HG03066 (cell line): ENCODE measurements at regions not wholly inside any gene's neighbourhood (a gene's known extent, or its start where the extent isn't known, plus 50 kb on each side); places are given as distances from the start of the nearest gene placed in this dataset.
"Not testable (repeated sequence)": the region's sequence is repeated elsewhere in the genome, so short reads cannot be mapped to it uniquely, and the experiment has no call there.

Experiments
- ATAC-seq: cut with Tn5 transposase; IDR thresholded peaks from one replicate; pipeline ENCODE4 v1.9.1; 2021; ENCODE audit warnings: low read depth; ENCODE audit not compliant: unreplicated experiment

DNA sequence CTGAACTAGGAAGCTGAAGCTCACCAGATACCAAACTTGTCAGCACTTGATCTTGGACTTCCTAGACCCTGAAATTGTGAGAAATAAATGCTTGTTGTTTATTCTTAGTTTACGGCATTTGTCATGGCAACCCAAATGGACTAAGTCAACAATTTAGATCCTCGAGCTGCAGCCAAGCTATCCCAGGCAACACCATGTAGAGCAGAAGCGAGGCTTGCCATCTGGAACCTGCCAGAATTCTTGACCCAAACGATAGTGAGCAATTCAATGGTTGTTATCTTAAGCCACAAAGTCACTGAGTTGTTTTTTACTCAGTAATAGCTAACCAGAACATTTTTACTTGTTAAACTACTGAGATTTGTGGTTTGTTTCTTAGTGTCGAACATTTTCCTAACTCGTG is 458.5 kb upstream of the FLRT2 start:
- no peak for ATAC-seq

DNA sequence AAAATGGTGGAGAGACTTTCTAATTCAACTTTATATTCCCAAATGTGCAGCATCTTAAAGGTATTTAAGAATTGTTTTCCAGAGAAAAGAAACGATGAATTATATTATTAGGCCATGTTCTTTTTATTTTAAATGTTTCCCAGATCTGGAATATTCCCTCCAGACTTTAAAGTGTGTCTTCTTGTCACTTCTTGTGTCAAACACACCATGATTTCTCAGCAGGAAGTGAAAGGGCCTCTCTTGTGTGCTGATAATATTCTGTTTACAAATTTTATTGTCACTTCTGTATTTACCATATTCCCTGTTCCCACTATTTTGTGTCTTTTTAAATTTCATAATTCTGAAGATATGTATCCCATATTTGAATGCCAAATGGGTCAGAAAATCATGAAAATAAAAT is 455.0 kb upstream of the FLRT2 start:
- ATAC-seq, result no peak

DNA sequence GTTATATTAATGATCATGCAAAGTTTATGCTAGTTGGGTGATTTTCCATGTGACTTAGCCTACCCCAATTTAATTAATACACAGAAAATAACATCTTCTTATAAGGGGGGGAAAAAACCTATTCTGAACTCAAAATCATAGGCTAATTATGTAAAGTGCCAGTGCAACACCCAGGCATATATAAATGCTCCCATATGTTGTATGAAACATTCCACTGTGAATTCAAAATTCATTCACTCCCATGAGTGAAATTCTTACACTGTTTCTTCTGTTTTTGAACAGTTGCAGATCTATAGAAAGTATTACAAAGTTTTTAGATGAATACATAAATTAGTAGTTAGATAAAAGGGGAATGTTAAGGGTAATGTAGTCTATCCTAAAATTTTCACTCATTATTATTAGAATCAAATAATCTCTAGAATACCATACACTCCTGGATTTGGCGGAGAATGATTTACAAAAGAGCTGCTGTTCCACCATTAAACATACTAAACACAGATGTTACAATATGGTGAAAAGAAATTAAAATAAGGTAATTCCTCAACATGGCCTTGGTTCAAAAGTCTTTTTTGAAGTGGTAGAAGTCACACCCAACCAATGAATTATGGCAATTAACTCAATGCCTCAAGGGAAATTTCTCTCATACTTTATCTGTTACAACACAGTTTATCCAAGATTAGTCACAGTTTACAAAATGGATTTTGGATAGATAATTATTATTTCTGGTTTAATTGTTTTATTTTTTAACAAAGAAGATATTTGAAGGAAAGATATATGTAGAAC is 454.1 kb upstream of the FLRT2 start:
- ATAC-seq, result no peak

DNA sequence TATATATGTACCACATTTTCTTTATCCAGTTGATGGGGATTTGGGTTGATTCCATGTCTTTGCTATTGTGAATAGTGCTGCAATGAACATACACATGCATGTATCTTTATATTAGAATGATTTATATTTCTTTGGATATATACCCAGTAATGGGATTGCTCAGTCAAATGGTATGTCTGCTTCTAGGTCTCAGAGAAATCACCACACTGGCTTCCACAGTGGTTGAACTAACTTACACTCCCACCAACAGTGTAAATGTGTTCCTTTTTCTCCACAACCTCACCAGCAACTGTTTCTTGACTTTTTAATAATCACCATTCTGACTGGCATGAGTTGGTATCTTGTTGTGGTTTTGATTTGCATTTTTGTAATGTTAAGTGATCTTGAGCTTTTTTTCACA is 452.2 kb upstream of the FLRT2 start:
- not testable (repeated sequence) for ATAC-seq

DNA sequence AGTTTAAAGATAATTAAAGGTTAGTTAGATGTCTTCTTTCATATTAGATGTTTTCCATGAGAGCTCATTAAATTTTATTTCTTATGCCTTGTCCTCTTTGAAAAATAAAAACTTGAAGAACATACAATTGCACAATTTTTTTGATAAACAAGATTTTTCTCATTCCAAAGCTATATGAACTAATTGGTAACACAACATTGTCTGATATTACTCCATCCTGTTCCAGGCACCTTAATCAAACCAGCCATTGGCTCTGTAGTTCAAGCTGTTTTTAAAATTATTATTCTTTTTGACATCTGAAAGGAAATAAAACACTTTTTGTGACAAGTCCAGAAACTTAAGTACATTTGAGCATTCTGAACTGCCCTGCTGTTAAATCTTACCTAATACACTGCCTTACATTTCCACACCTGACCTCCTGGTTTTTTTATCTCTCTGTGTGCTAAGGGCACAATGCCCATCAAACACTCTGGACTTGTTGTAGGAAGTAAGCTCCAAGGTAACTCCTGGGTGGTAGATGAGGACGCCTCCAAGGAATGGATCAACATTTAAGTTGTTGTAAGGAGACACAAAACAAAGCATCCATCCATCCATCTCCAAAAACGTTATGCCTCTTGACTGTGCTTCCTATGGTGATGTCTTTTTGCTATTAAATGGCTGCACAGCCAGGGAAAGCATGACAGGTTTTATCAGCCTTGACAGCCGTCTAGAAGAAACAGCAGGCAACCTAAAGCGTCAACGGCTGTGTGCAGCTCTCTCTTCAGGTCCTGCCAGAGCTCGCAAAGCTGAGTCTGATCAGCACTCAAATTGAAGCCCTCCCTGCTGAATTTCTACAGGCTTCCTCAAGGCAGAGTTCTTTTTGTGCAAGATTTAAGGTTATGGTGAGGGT is 449.9 kb upstream of the FLRT2 start:
- no peak for ATAC-seq

DNA sequence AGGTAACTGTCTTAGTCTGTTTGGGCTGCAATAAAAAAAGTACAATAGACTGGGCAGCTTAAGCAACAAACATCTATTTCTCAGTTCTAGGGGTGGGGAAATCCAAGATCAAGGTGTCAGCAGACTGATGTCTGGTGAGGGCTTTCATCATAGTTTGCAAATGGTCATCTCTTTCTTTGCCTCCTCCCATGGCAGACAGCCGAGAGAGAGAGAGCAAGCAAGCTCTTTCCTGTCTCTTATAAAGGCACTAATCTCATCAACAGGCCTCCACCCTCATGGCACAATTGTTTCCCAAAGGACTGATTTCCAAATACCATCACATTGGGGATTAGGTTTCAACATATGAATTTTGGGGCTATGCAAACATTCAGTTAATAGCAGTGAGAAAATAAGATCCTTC is 445.6 kb upstream of the FLRT2 start:
- no peak for ATAC-seq

DNA sequence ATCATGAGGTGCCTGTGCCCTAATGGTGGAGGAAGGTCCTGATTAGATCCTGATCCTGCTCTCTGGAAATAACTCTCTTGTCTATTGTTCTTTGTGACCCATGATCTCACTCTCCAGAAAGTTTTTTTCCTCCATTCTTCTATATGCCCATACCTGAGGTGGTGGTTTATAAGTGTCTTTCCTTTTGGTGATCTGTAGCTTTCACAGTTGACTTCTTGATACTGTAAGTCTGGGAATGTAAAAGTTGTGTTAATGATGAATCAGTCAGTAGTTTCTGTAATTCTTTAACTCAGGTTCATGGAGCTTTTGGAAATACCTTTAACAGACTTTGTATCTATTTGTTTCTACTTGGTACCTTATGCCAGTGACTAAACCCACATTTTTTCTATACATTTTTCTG is 444.0 kb upstream of the FLRT2 start:
- ATAC-seq, result no peak

DNA sequence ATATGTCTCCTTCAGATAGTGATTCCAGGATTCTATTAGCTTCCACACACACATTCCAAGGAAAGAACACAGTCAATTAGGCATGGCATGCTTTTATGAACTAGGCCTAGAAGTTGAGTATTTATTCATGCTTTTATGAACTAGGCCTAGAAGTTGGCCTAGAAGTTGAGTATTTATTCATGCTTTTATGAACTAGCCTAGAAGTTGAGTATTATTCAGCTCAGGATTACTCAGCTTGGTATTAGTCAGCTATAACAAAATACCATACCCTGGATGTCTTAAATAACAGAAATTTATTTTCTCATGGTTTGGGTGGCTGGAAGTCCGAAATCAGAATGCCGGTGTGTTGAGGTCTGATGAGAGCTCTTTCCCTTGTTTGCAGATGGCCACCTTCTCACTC is 442.7 kb upstream of the FLRT2 start:
- ATAC-seq, result no peak

DNA sequence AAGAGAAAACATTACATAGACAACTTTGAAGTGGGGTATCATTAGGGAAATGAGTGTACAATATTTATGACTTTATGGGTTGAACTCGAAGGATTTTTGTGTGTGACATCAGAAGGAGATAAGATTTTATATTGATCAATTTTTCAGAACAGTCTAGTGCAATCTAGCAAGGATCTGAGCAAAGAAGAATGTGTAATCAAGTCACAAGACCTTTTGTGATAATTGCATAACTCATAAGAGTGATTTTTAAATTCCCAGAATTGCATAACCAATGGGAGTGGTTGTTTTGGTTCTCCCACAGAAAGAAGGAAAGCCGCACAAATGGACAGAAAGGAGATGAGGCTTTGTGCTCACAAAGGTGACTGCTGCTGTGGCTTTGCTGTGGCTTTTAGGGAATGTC is 441.8 kb upstream of the FLRT2 start:
- ATAC-seq, result no peak

DNA sequence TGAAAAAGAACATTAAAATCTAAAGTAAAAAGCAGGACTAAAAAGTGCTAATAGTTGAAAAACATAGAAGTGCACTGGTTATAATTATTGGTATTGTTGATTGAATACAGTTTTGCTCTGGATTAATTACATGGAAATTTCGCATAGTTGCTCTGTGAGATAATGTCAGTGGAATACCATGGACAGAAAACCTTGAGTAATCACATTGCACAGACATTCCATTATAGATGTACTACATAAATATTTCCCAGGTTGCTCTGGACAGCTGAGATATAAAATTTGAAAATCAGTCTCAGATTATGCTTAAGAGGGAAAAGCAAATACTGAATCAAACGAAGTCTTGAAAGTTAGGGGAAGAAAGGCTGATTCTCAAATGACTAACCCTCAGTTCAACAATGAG is 439.3 kb upstream of the FLRT2 start:
- ATAC-seq, result no peak

DNA sequence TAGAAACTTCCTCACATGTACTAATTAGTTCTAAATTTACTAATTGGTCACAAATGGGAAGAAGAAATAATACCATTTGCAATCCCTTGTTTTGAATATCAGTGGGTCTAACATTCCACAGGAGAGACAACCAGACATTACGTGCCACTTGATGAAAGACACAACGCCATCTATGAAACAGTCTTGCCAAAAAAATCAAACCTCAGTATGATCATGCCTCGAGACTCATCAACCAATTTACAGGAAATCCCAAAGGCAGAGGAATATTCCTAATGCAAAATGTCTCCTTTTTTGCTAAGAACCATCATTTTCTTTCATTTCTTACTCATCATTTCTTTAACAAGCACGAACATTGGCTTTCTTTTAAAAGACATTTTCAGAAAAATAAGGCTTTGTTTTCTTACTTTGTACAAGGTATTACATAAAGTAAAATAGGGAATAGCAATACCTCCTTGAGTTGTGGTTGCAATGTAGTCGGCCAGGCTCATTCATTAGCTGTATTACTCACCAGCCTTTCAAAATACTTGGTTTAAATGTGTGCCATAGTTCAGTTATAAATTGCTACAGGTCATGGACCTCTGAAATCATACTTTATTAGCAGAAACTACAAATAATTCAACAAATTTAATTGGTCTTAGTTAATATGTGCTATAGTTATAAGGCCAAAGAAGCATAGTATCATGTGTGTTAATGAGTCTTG is 436.2 kb upstream of the FLRT2 start:
- ATAC-seq, result no peak

DNA sequence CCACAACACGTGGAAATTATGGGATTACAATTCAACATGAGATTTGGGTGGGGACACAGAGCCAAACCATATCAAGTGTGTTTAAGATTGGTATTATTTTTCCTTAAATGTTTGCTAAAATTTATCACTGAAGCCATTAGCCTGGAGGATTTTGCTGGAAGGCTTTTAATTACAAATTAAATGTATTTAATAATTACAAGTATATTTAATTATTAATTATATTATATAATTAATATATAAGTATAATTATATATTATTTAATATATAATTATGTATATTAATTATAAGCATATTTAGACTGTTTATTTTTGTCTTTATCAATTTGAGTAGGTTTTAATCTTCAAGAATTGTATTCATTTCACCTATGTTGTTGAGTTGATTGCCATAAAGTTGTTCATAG is 427.4 kb upstream of the FLRT2 start:
- ATAC-seq, result no peak

DNA sequence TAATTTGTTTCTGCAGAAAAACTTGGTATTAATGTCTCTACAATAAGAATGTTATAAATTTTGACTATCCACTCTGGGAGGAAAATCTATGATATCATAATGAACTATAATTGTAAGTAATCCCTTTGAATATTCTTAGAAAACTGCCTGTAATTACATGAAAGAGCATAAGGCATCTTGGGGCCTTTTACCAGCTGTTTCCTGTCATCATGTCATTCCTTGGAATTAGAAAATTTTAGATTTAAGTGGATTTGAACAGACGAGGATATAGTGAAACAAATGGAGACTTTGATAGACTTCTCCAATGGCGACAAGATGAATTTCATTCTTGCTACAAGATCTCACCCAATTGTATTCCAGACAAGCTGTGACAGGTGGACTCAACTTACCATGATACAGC is 423.4 kb upstream of the FLRT2 start:
- ATAC-seq, result no peak

DNA sequence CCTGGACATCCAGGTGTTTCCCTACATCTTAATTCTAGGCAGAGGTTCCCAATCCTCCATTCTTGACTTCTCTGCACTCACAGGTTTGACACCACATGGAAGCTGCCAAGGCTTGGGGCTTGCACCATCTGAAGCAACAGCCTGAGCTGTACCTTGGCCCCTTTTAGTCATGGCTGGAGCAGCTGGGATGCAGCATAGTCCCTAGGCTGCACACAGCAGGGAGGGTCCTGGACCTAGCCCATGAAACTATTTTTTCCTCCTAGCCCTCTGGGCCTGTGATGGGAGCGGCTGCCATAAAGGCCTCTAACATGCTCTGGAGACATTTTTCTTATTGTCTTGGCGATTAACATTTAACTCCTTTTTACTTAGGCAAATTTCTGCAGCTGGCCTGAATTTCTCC is 417.2 kb upstream of the FLRT2 start:
- ATAC-seq, result no peak

DNA sequence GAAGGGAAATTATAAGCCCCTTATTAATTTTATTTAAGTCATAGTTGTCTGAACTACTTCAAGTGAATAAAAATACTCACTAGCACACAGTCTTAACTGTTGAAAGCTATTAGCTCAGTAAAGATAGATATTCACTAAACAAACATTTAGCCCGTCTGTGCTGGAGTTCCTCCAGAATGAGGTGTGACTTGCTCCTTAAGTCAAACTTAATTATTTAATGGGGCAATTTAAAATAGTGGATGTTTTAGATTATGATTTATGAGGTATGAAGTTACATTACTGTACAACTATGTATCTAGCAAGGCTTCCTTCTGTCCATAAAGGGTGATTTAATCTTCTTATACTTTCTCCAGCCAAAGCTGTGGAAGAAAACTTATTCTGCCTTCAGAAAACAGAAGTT is 414.0 kb upstream of the FLRT2 start:
- ATAC-seq, result no peak

DNA sequence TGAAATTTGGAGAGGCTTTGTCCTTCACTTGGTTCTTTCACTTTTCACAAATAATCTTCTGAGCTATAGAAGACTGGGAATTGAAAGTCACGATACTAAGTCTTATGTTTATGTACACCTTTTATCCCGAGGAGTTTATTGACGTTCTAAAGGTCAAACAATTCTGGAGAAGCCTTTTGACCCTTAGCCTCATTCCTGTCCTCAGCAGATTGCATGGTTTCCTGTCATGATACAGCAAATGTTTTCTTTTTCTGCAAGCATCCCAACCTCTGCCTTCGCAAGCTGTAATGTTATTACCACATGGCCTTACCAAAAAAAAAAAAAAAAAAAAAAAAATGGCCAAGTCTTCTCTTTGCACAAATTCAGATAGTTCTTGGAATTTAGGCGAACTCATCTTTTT is 411.7 kb upstream of the FLRT2 start:
- no peak for ATAC-seq

DNA sequence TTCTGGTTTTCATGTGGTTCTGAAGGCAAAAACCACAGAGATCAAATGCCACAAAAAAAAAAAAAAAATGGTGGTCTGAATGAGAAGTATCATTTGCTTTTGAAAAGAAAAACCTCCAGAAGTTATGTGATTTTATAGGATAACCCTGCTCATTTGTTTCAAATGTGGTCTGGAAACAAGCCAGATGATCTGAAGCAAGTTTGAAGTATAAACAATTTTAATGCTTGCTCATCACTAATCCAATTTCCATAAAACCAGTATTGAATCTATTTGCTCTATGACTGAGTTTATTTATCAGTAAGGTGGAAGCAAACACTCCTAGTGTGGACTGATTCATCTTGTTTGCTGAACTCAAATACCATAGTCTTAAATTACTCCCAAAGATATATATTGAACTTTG is 407.3 kb upstream of the FLRT2 start:
- no peak for ATAC-seq

DNA sequence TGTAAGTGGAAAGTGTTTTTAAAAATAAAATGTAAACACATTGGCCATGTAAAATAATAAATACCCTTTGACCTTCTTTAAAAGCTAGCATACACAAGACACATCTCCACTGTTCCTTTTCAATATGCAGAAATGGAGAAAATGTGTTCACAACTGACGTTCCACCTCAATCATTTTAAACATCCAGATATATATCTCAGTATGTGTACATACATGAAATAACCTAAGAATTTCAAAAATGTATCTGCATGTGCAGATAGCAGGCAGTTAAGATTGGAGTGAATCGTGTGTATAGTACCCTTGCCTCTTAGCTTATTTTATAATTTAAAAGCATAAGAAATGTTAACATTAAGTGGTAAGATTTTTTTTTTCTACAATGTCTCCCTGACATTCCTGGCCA is 406.2 kb upstream of the FLRT2 start:
- ATAC-seq, result no peak

DNA sequence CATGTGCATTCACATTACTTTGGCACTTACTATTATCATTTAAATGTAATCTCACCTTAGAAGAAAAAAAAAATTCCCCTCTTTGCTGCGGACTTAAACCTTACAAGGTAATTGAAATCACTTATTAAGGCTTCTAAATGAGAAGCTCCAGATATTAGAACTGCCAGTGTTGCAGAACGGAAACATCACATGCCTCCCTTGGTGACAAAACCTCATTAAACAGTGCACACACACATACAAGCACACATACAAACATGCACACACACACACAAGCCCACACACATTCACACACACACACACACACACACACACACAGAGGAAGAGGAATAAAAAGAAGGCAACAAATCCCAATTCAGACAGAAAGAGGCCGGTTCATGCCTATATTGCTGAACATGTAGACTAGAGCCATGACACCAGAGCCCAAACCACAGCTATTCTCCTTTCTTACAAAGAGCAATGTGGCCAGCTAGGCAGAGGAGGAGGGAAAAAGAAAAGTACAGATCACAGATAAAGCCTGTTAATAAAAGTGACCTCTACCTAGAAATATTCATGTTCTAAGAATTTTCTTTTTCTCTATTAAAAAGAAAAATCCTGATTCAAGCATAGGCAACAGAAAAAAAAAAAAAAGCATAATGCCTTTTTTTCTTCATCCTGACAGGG is 405.2 kb upstream of the FLRT2 start:
- no peak for ATAC-seq

DNA sequence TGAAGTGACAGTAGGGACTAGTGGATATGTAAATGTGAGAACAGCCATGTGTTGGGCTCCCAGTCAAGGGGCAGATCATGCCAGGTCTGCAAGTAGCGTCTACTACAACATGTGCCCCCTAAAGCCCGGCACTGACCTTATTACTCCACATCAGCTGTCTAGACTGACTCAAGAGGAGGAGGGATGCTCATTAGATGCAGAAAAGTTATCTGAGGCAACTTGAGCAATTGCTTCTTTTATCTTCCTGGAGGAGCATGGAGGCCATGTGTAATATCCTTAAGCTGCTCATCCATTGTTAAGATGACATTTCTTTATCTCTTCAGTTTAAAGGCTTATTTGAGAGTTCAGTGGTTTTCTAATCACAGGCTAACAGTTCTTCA is 404.7 kb upstream of the FLRT2 start:
- no peak for ATAC-seq

DNA sequence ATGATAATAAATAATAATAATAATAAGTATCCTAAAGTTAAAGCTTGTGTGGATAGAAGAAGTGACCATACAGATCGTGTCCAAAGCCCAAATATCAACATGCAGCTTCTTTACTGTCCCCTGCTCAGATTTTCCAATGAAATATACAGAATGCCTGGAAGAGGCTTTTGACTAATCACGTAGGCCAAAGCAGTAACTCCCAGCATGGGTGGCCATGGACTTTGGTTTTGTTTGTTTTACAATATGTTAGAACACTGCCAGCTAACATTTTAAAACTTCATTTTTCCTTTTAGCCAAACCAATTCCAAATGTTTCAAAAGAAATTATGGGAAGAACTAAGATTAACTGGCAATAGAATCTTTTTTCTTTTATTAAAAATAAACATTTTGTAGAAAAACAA is 400.0 kb upstream of the FLRT2 start:
- ATAC-seq, result no peak
